ENCODE measurements at regions not wholly inside any gene's neighbourhood (a gene's known extent, or its start where the extent isn't known, plus 50 kb on each side); places are given as distances from the start of the nearest gene placed in this dataset.

- H3K36me3 ChIP-seq (ENCODE audit: insufficient read depth, low read length): no peaks in the 10 kb centered on the region
- peaks cover 1% of the 10 kb centered on the region for H3K4me1 Mint-ChIP-seq (ENCODE audit: low read depth, unreplicated experiment)
- no peak overlapping the region for H2AFZ ChIP-seq (ENCODE audit: low read depth, low read length)
- H3K27me3 ChIP-seq (ENCODE audit: insufficient read depth, low read length): peaks cover 4% of the 10 kb centered on the region
- FAIRE-seq (no peak), DNase-seq (ENCODE audit: low read depth) (no peak)
- no peaks in the 10 kb centered on the region for H3K9me3 Mint-ChIP-seq (ENCODE audit: unreplicated experiment)
- H3K4me1 ChIP-seq (ENCODE audit: insufficient read depth, low read length): no peaks in the 10 kb centered on the region
- H3K27ac Mint-ChIP-seq (ENCODE audit: unreplicated experiment): no peak overlapping the region
- TF ChIP-seq EZH2 (IDR thresholded peaks at IDR 0.05; ENCODE audit: insufficient read depth, low read length) (no peak), CTCF (IDR thresholded peaks at IDR 0.05; ENCODE audit: insufficient read depth, low read depth, low read length) (no peak)
- H3K27me3 Mint-ChIP-seq (ENCODE audit: low read depth, unreplicated experiment): peaks cover 3% of the 10 kb centered on the region
- H3K4me3 Mint-ChIP-seq (ENCODE audit: unreplicated experiment): no peak overlapping the region
- no peaks in the 10 kb centered on the region for H3K9me3 ChIP-seq (ENCODE audit: insufficient read depth, low read depth, low read length)
- no peak overlapping the region for H3K9ac ChIP-seq (ENCODE audit: low read length)
- no peaks in the 10 kb centered on the region for H3K36me3 Mint-ChIP-seq (ENCODE audit: low read depth, unreplicated experiment)
- no peak overlapping the region for H3K4me2 ChIP-seq (ENCODE audit: low read length)
- no peak overlapping the region for H3K27ac ChIP-seq (ENCODE audit: low read depth, low read length)
- H3K79me2 ChIP-seq (ENCODE audit: insufficient read depth, low read length): no peaks in the 10 kb centered on the region
- no peak overlapping the region for H3K4me3 ChIP-seq (ENCODE audit: insufficient read depth, low read depth, low read length)
- no peaks in the 10 kb centered on the region for H4K20me1 ChIP-seq (ENCODE audit: insufficient read depth, low read length)
These were observed 178.8 kb downstream of the KTN1 start for GRCh38 chr14:55758796-55759195.

GRCh38 chr14:55760789-55761566, 181.0 kb downstream of the KTN1 start:
- H3K4me3 ChIP-seq (ENCODE audit: insufficient read depth, low read depth, low read length): no peak overlapping the region
- FAIRE-seq (no peak), DNase-seq (ENCODE audit: low read depth) (no peak)
- H3K36me3 Mint-ChIP-seq (ENCODE audit: low read depth, unreplicated experiment): no peaks in the 10 kb centered on the region
- no peaks in the 10 kb centered on the region for H3K9me3 Mint-ChIP-seq (ENCODE audit: unreplicated experiment)
- no peak overlapping the region for H3K4me3 Mint-ChIP-seq (ENCODE audit: unreplicated experiment)
- H3K4me1 Mint-ChIP-seq (ENCODE audit: low read depth, unreplicated experiment): peaks cover 1% of the 10 kb centered on the region
- no peak overlapping the region for H3K4me2 ChIP-seq (ENCODE audit: low read length)
- no peaks in the 10 kb centered on the region for H3K27me3 Mint-ChIP-seq (ENCODE audit: low read depth, unreplicated experiment)
- H3K27me3 ChIP-seq (ENCODE audit: insufficient read depth, low read length): peaks cover 4% of the 10 kb centered on the region
- H3K27ac ChIP-seq (ENCODE audit: low read depth, low read length): no peak overlapping the region
- no peak overlapping the region for H3K9ac ChIP-seq (ENCODE audit: low read length)
- TF ChIP-seq CTCF (IDR thresholded peaks at IDR 0.05; ENCODE audit: insufficient read depth, low read depth, low read length): no peak
- no peak for TF ChIP-seq EZH2 (IDR thresholded peaks at IDR 0.05; ENCODE audit: insufficient read depth, low read length)
- no peaks in the 10 kb centered on the region for H3K9me3 ChIP-seq (ENCODE audit: insufficient read depth, low read depth, low read length)
- no peaks in the 10 kb centered on the region for H4K20me1 ChIP-seq (ENCODE audit: insufficient read depth, low read length)
- H3K36me3 ChIP-seq (ENCODE audit: insufficient read depth, low read length): no peaks in the 10 kb centered on the region
- no peaks in the 10 kb centered on the region for H3K79me2 ChIP-seq (ENCODE audit: insufficient read depth, low read length)
- no peak overlapping the region for H3K27ac Mint-ChIP-seq (ENCODE audit: unreplicated experiment)
- H3K4me1 ChIP-seq (ENCODE audit: insufficient read depth, low read length): no peaks in the 10 kb centered on the region
- no peak overlapping the region for H2AFZ ChIP-seq (ENCODE audit: low read depth, low read length)

GRCh38 chr14:55761651-55762050, 181.6 kb downstream of the KTN1 start:
- H3K4me1 ChIP-seq (ENCODE audit: insufficient read depth, low read length): no peaks in the 10 kb centered on the region
- no peak overlapping the region for H3K4me3 Mint-ChIP-seq (ENCODE audit: unreplicated experiment)
- DNase-seq (ENCODE audit: low read depth) (no peak), FAIRE-seq (no peak)
- peaks cover 4% of the 10 kb centered on the region for H3K27me3 ChIP-seq (ENCODE audit: insufficient read depth, low read length)
- H3K79me2 ChIP-seq (ENCODE audit: insufficient read depth, low read length): no peaks in the 10 kb centered on the region
- no peak overlapping the region for H3K4me3 ChIP-seq (ENCODE audit: insufficient read depth, low read depth, low read length)
- no peak overlapping the region for H3K9ac ChIP-seq (ENCODE audit: low read length)
- H4K20me1 ChIP-seq (ENCODE audit: insufficient read depth, low read length): no peaks in the 10 kb centered on the region
- H3K27ac ChIP-seq (ENCODE audit: low read depth, low read length): no peak overlapping the region
- no peaks in the 10 kb centered on the region for H3K9me3 Mint-ChIP-seq (ENCODE audit: unreplicated experiment)
- no peaks in the 10 kb centered on the region for H3K36me3 ChIP-seq (ENCODE audit: insufficient read depth, low read length)
- no peak overlapping the region for H3K4me2 ChIP-seq (ENCODE audit: low read length)
- H3K27ac Mint-ChIP-seq (ENCODE audit: unreplicated experiment): no peak overlapping the region
- H3K9me3 ChIP-seq (ENCODE audit: insufficient read depth, low read depth, low read length): no peaks in the 10 kb centered on the region
- H3K36me3 Mint-ChIP-seq (ENCODE audit: low read depth, unreplicated experiment): no peaks in the 10 kb centered on the region
- no peaks in the 10 kb centered on the region for H3K27me3 Mint-ChIP-seq (ENCODE audit: low read depth, unreplicated experiment)
- TF ChIP-seq CTCF (IDR thresholded peaks at IDR 0.05; ENCODE audit: insufficient read depth, low read depth, low read length) (no peak), EZH2 (IDR thresholded peaks at IDR 0.05; ENCODE audit: insufficient read depth, low read length) (no peak)
- H3K4me1 Mint-ChIP-seq (ENCODE audit: low read depth, unreplicated experiment): no peaks in the 10 kb centered on the region
- no peak overlapping the region for H2AFZ ChIP-seq (ENCODE audit: low read depth, low read length)
